Memory B cell (primary cell): ENCODE measurements at regions not wholly inside any gene's neighbourhood (a gene's known extent, or its start where the extent isn't known, plus 50 kb on each side); places are given as distances from the start of the nearest gene placed in this dataset.

Experiments used
- ATAC-seq: fragments of 150-1000 bp; cut with Tn5 transposase; 2 replicates; pipeline ENCODE4 v1.10.0; 2021; ENCODE audit warnings: low read depth, mild to moderate bottlenecking, moderate library complexity
- DNase-seq, 2 donors: peaks; one replicate each; pipeline ENCODE4 v3.0.0; 2022; ENCODE audit warnings: low spot score in 2 of 2
- H3K27ac Mint-ChIP-seq: one replicate; pipeline ENCODE4 v1.8.0; 2022; ENCODE audit warnings: mild to moderate bottlenecking, moderate library complexity, mixed read lengths
- H3K27me3 Mint-ChIP-seq: one replicate; pipeline ENCODE4 v1.8.0; 2022; ENCODE audit warnings: mixed read lengths
- H3K36me3 Mint-ChIP-seq: one replicate; pipeline ENCODE4 v1.8.0; 2022; ENCODE audit warnings: mild to moderate bottlenecking, mixed read lengths
- H3K4me1 Mint-ChIP-seq: one replicate; pipeline ENCODE4 v1.8.0; 2022; ENCODE audit warnings: mixed read lengths
- H3K4me3 Mint-ChIP-seq: one replicate; pipeline ENCODE4 v1.8.0; 2022; ENCODE audit warnings: mild to moderate bottlenecking, moderate library complexity, mixed read lengths
- H3K9me3 Mint-ChIP-seq: one replicate; pipeline ENCODE4 v1.8.0; 2022; ENCODE audit warnings: mixed read lengths

DNA sequence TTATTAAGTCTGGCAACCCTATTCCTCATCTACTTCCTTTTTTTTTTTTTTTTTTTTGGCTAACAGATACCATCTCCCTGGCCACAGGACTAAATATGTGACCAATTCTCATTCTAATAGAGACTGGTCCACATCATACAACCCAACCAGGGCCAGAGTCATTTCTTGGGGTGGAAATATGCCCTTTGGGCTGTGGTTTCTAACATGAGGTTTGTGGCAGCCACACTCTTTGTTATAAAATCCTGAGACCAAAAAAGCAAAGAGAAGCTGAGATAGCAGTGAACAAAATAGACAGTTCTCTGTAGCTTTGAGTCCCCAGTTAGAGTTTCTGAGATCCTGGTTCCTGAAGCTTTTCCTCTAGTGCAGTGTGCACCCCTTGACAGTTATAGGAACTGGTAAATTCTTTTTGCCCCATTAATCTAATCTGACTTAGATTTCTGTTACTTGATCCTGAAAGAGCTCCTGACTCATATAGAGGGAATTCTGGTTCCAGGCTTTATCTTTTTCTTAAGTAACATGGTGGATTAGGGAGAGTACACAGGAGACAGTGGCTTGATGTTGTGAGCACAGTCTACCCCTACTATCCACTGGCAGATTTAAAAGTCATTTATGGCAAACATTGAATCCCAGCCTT, 86.8 kb downstream of the MAIP1 start:
- no peak overlapping the region for H3K27ac Mint-ChIP-seq

DNA sequence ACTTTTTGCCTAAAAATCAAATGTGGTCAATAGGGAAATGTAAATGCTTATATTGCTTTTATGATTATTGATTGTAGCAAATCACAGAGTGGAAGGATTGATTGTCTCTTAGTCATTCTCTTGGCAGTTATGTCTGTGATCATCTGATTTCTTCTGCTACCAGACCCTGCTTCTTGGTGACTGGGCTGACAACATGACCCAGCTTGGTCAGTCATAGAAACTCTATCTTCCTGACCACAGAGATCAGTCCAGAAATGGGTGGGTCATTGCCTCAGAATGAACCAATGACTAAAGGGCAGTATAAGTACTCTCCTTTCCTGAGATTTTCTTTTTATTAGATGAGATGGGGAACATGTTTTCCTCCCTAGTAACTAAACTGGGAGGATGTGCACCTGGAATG, 87.6 kb downstream of the MAIP1 start:
- ATAC-seq, result no peak
- Mint-ChIP-seq H3K4me1 (no peaks in the 10 kb centered on the region), H3K27me3 (peaks cover 3% of the 10 kb centered on the region)

More for the DNA sequence above, 86.8 kb downstream of the MAIP1 start:
- no peaks in the 10 kb centered on the region for H3K36me3 Mint-ChIP-seq
- no peak overlapping the region for H3K4me3 Mint-ChIP-seq
- H3K27me3 Mint-ChIP-seq, result peaks cover 3% of the 10 kb centered on the region
- H3K4me1 Mint-ChIP-seq, result no peaks in the 10 kb centered on the region
- H3K9me3 Mint-ChIP-seq, result peaks cover 5% of the 10 kb centered on the region
- ATAC-seq (no peak), DNase-seq (no peak)

DNA sequence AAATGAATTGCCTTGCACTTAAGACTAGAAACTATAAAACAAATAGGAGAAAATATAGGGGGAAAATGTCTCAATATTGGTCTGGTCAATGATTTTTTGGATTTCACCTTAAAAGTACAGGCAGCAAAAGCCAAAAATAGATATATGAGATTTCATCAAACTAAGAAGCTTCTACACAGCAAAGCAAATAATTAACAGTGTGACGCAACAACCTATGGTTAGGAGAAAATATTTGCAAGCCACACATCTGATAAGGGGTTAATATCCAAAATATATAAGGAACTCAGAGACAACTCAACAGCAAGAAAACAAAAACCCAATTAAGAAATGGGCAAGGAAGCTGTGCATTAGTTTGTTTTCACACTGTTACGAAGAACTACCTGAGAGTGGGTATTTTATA, 89.1 kb downstream of the MAIP1 start:
- peaks cover 8% of the 10 kb centered on the region for H3K9me3 Mint-ChIP-seq
- no peak overlapping the region for H3K4me3 Mint-ChIP-seq
- no peak for ATAC-seq
- DNase-seq, result no peak
- peaks cover 7% of the 10 kb centered on the region for H3K27me3 Mint-ChIP-seq
- H3K27ac Mint-ChIP-seq, result no peak overlapping the region
- no peaks in the 10 kb centered on the region for H3K4me1 Mint-ChIP-seq
- no peaks in the 10 kb centered on the region for H3K36me3 Mint-ChIP-seq

More for the DNA sequence above, 87.6 kb downstream of the MAIP1 start:
- no peaks in the 10 kb centered on the region for H3K36me3 Mint-ChIP-seq
- H3K27ac Mint-ChIP-seq, result no peak overlapping the region
- H3K4me3 Mint-ChIP-seq, result no peak overlapping the region
- peaks cover 8% of the 10 kb centered on the region for H3K9me3 Mint-ChIP-seq
- no peak for DNase-seq

DNA sequence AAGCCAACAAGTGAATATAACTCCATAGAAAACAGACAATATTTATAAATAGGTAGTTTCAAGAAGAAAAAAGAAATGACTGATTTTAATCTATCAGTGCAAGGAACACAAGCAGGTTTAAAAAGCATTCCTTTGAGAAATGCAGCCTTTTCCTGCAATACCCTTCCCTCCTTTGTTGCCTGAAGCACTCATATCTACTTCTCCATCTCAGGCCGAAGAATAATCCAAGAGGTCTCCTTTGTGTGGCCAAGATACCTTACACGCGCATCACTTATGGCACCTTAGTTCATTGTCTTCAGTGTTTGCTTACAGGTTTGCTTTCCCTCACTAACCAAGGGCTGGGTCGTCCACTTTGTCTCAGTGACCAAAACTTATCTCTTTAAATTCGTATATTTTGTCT, 93.0 kb downstream of the MAIP1 start:
- Mint-ChIP-seq H3K27ac (no peak overlapping the region), H3K9me3 (peaks cover 8% of the 10 kb centered on the region), H3K4me3 (no peak overlapping the region), H3K27me3 (peaks cover 4% of the 10 kb centered on the region), H3K4me1 (no peaks in the 10 kb centered on the region), H3K36me3 (no peaks in the 10 kb centered on the region)
- DNase-seq, result no peak
- ATAC-seq, result no peak

DNA sequence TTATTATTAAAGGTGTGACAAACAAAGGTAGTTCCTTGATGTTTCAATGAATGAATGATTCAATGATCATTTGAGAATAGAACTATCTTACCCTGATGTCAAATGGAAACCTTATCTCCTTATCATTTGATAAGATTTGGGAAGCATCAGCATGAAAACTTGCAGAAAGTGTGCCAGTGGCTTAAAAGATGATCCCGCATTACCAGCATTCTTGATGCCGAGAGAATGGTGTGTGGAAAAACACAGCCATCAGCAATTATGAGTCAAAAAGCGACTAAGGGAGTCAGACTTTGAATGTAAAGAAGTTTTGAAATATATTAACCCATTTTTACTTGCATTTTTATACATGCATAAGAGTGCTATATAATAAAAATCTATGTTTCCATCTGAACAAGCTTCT, 93.7 kb downstream of the MAIP1 start:
- no peak overlapping the region for H3K27ac Mint-ChIP-seq
- peaks cover 4% of the 10 kb centered on the region for H3K27me3 Mint-ChIP-seq
- ATAC-seq, result no peak
- peaks cover 8% of the 10 kb centered on the region for H3K9me3 Mint-ChIP-seq
- no peak overlapping the region for H3K4me3 Mint-ChIP-seq
- no peaks in the 10 kb centered on the region for H3K4me1 Mint-ChIP-seq
- H3K36me3 Mint-ChIP-seq, result no peaks in the 10 kb centered on the region
- no peak for DNase-seq

DNA sequence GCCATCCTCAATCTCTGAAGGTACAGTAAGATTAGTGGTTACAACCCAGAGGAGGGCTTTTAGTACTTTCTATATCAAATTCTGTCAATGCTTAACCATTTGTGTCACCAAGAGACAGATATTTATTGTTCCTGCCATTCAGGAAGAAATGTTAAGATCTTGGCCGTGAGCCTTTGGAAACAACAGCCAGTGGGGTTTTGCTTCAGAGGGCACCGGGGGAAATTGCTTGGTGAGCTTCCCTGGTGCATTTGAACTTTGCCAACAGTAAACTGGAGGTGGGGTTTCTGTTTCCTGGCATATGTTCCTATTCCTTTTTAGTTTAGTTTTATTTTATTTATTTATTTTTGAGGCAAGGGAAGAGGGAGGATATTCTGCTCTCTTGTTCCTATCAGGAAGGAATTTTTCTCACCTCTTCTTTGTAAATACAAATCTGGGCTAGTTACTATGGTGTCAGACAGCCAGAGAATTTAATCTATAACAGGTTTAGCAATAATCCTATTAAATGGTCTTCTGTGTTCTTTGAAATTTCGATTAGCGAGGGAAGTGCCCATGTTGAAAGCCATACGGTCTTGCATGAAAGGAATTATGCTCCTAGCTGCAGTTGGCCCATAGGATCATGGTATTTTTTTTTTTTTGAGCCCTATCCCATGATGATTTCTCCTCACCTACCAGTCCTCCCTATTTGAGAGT, 95.7 kb downstream of the MAIP1 start:
- Mint-ChIP-seq H3K9me3 (peaks cover 5% of the 10 kb centered on the region), H3K36me3 (no peaks in the 10 kb centered on the region), H3K27me3 (peaks cover 12% of the 10 kb centered on the region), H3K4me1 (no peaks in the 10 kb centered on the region), H3K4me3 (no peak overlapping the region), H3K27ac (no peak overlapping the region)
- no peak for DNase-seq
- no peak for ATAC-seq

DNA sequence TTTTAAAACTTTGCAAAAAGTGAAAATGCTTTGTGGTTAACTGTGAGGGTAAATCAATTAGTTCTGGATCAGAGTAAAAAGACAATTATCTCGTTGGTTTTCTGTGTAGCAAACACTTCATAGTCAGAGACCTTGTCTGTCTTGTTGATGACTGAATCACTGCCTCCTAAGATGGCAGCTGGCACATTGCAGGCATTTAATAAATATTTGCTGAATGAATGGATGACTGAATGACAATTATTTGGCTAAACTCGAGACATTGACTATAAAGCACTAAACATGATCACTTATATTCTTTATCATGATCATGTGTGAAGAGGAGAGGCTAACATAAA, 96.2 kb downstream of the MAIP1 start:
- no peaks in the 10 kb centered on the region for H3K36me3 Mint-ChIP-seq
- DNase-seq, result no peak
- no peak for ATAC-seq
- peaks cover 15% of the 10 kb centered on the region for H3K27me3 Mint-ChIP-seq
- no peaks in the 10 kb centered on the region for H3K4me1 Mint-ChIP-seq
- no peak overlapping the region for H3K27ac Mint-ChIP-seq
- H3K4me3 Mint-ChIP-seq, result no peak overlapping the region
- H3K9me3 Mint-ChIP-seq, result peaks cover 5% of the 10 kb centered on the region

DNA sequence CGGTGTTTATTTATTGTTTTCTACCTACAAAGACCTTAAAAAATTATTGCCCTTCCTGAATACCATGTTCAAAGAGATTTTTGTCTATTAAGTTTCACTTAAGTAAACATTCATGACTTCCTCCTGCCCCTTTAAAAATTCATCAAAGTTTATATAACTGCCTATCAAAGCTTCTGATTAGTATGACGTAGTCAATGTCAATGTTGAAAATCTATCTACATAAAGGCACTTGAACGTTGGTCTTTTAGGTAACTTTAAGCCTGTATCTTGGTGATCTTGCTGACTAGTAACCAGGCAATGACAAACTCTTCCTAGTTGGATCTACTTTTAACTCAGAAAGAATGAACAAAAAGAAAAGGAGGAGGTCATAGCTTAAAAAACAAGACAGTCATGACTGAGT, 97.2 kb downstream of the MAIP1 start:
- H3K36me3 Mint-ChIP-seq, result no peaks in the 10 kb centered on the region
- H3K9me3 Mint-ChIP-seq, result peaks cover 3% of the 10 kb centered on the region
- H3K4me1 Mint-ChIP-seq, result no peaks in the 10 kb centered on the region
- H3K27me3 Mint-ChIP-seq, result peaks cover 23% of the 10 kb centered on the region
- H3K4me3 Mint-ChIP-seq, result no peak overlapping the region
- ATAC-seq (no peak), DNase-seq (no peak)
- H3K27ac Mint-ChIP-seq, result no peak overlapping the region

DNA sequence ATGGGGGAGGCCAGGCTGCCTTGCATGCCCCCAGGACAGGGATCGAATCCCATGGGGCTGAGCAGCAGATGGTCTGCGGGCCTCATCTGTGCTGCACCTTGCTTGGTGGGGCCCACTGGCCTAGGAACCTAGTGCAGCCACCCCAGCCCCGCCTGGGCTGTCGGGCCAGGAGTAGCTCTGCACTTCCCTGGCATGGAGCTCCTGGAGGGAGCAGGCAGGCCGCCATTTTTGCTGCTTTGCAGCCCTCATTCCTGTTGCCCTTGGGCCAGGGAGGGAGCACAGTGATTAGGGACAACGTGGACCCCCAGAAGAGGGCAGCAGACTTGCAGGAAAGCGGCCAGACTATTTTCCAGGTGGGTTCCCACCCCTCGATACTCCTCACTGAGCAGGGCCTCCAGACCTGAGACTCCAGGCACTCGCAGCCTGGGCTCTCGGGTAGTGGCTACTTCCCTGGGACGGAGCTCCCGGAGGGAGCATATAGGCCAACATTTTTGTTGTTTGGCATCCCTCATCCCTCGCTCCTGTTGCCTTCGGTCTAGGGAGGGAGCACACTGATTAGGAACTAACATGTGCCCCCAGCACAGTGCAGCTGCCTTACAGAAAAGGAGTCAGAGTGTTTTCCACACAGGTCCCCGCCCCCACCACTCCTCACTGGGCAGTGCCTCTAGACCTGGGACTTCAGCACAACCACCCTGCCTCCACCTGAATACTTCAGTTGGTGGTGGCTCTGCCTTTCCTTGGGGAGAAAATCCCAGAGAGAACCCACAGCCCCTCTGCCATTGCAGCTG, 99.5 kb downstream of the MAIP1 start:
- H3K4me1 Mint-ChIP-seq, result no peaks in the 10 kb centered on the region
- peaks cover 5% of the 10 kb centered on the region for H3K9me3 Mint-ChIP-seq
- H3K4me3 Mint-ChIP-seq, result no peak overlapping the region
- DNase-seq (no peak), ATAC-seq (no peak)
- no peak overlapping the region for H3K27ac Mint-ChIP-seq
- H3K36me3 Mint-ChIP-seq, result no peaks in the 10 kb centered on the region
- peaks cover 20% of the 10 kb centered on the region for H3K27me3 Mint-ChIP-seq

DNA sequence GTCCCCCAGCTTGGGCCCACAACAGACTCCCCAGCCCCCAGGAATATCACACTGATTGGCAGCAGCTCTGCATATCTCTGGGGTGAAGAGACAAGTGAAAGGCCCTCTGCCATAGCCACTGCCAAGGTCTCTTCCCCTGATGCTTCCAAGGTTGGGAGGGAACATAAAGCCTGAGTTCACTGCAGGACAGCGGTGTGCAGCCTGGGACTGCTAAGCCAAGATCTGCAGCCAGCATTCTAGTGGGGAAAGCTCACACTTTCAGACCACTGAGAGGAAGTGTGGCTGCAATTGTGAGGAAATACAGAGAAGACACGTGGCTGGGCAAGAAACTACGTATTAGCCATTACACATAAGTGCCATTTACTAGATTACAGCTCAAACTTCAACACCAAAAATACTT, 100.7 kb downstream of the MAIP1 start:
- Mint-ChIP-seq H3K27ac (no peak overlapping the region), H3K36me3 (no peaks in the 10 kb centered on the region), H3K4me1 (no peaks in the 10 kb centered on the region), H3K9me3 (peaks cover 5% of the 10 kb centered on the region), H3K27me3 (peaks cover 20% of the 10 kb centered on the region), H3K4me3 (no peak overlapping the region)
- DNase-seq, result no peak
- ATAC-seq, result no peak

DNA sequence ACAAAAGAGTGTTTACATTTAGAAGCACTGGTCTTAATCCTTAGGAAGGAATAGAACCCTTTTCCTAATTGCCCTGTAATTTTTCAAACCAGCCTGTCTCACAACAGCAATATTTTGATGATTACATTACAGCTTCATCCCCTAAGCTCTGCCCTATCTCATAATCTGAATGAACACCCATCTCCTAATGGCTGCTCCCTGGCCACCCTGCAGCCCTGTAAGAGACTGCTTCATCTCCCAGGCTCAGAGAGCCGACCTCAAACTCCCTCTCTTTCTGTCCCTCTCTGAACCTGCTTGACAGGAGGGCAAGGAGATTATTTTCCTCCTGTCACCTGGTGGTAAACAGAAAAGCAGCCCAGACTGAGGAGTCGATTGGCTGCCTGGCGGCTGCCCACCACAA, 107.8 kb downstream of the MAIP1 start:
- DNase-seq (no peak), ATAC-seq (no peak)
- H3K4me3 Mint-ChIP-seq, result no peak overlapping the region
- no peak overlapping the region for H3K27ac Mint-ChIP-seq
- no peaks in the 10 kb centered on the region for H3K9me3 Mint-ChIP-seq
- no peaks in the 10 kb centered on the region for H3K36me3 Mint-ChIP-seq
- H3K4me1 Mint-ChIP-seq, result no peaks in the 10 kb centered on the region
- peaks cover 8% of the 10 kb centered on the region for H3K27me3 Mint-ChIP-seq

DNA sequence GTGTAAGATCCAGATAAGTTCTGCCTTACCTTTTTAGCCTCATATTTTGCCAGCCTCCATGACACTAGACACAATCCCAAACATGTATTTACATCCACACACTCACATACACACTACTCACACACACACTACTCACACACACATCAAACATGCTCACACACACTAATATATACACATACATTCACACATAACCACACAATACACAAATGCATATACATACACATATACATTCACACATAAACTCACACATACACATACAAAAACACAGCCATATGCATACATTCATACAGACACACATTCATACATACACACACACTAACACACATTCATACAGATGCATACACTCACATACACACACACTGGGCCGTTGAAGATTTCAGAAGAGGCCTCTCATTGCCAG, 109.5 kb downstream of the MAIP1 start:
- DNase-seq, result no peak
- Mint-ChIP-seq H3K27ac (no peak overlapping the region), H3K27me3 (peaks cover 8% of the 10 kb centered on the region), H3K4me1 (no peaks in the 10 kb centered on the region), H3K4me3 (no peak overlapping the region), H3K36me3 (no peaks in the 10 kb centered on the region), H3K9me3 (no peaks in the 10 kb centered on the region)
- ATAC-seq, result no peak

DNA sequence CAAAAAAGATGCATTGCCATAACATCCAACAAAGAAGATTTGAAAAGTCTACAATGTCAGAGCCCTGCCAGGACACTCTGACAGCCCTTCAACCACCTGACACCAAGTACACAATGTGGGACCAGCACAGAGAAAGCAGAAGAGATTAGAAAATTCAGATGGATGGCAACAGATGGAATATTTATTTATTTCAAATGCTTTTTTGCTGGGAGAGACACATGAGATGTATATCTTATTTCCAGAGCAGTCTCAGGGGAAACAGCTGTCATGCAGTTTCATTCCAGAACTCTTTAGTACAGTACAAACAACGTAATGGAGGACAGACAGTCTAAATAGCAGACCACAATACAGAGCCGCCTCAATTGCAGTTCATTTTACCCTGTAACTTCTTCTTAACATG, 110.1 kb downstream of the MAIP1 start:
- no peak for ATAC-seq
- H3K27ac Mint-ChIP-seq, result no peak overlapping the region
- H3K9me3 Mint-ChIP-seq, result no peaks in the 10 kb centered on the region
- no peak for DNase-seq
- no peak overlapping the region for H3K4me3 Mint-ChIP-seq
- peaks cover 8% of the 10 kb centered on the region for H3K27me3 Mint-ChIP-seq
- H3K4me1 Mint-ChIP-seq, result no peaks in the 10 kb centered on the region
- H3K36me3 Mint-ChIP-seq, result no peaks in the 10 kb centered on the region

DNA sequence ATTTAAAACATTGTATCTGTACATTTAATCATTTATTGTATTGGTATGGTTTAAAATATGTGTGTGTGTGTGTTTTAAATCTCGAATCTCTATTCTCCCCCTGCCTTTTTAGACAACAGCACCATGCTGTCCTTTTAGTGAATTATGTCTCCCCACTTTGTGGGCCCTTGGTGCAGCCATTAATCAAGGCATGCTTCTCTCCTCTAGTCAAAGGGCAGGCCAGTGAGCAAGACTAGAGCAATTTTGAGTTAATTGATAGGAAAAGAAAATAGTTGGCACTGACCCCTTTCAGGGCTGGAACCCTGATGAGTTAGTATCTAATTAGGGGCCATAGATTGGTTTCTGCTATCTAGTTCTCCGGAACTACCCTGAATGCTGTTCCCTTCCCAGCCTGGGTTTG, 111.0 kb downstream of the MAIP1 start:
- Mint-ChIP-seq H3K27me3 (peaks cover 8% of the 10 kb centered on the region), H3K4me3 (no peak overlapping the region), H3K36me3 (no peaks in the 10 kb centered on the region), H3K9me3 (no peaks in the 10 kb centered on the region), H3K4me1 (no peaks in the 10 kb centered on the region), H3K27ac (no peak overlapping the region)
- ATAC-seq (no peak), DNase-seq (no peak)
